OCI-LY1 (cell line): ENCODE measurements at regions not wholly inside any gene's neighbourhood (a gene's known extent, or its start where the extent isn't known, plus 50 kb on each side); places are given as distances from the start of the nearest gene placed in this dataset.

ENCODE experiments used
- H2AFZ ChIP-seq: fragments of 200-600 bp; sonication (generic), shearing (Covaris generic); 2 replicates; pipeline ENCODE4 v1.6.0; 2014; ENCODE audit warnings: antibody characterized with exemption, mild to moderate bottlenecking, low read length
- H3F3A ChIP-seq: fragments of 200-600 bp; sonication (generic), shearing (Covaris generic); 2 replicates; pipeline ENCODE4 v1.6.0; 2014; ENCODE audit warnings: mild to moderate bottlenecking, antibody characterized with exemption, low read length, moderate library complexity; ENCODE audit not compliant: insufficient read depth
- H3K27ac ChIP-seq: fragments of 200-600 bp; sonication (generic); 2 replicates; pipeline ENCODE4 v1.5.1; 2014; ENCODE audit warnings: low read length, mixed run types, mild to moderate bottlenecking, low read depth; ENCODE audit not compliant: poor library complexity, severe bottlenecking
- H3K27me3 ChIP-seq: fragments of 200-600 bp; sonication (generic); 2 replicates; pipeline ENCODE4 v1.6.0; 2014; ENCODE audit warnings: antibody characterized with exemption, mild to moderate bottlenecking, low read length, moderate library complexity; ENCODE audit not compliant: insufficient read depth
- H3K36me3 ChIP-seq: fragments of 200-600 bp; sonication (generic); 2 replicates; pipeline ENCODE4 v1.6.1; 2014; ENCODE audit warnings: mild to moderate bottlenecking, antibody characterized with exemption, low read length, moderate library complexity, mixed read lengths; ENCODE audit not compliant: insufficient read depth
- H3K4me1 ChIP-seq: fragments of 200-600 bp; sonication (generic); 2 replicates; pipeline ENCODE4 v1.5.1; 2014; ENCODE audit warnings: mild to moderate bottlenecking, low read length, moderate library complexity; ENCODE audit not compliant: insufficient read depth, severe bottlenecking
- H3K4me2 ChIP-seq: fragments of 200-600 bp; sonication (generic), shearing (Covaris generic); 2 replicates; pipeline ENCODE4 v1.6.1; 2014; ENCODE audit warnings: low read length
- H3K4me3 ChIP-seq: fragments of 200-600 bp; sonication (generic); 2 replicates; pipeline ENCODE4 v1.5.1; 2014; ENCODE audit warnings: low read length, low read depth, mild to moderate bottlenecking, mixed read lengths; ENCODE audit not compliant: poor library complexity, severe bottlenecking
- H3K79me2 ChIP-seq: fragments of 200-600 bp; shearing (Covaris generic); 2 replicates; pipeline ENCODE4 v1.6.1; 2016; ENCODE audit warnings: mixed run types, low read length, mixed read lengths; ENCODE audit not compliant: insufficient read depth
- H3K9ac ChIP-seq: fragments of 200-600 bp; sonication (generic), shearing (Covaris generic); 2 replicates; pipeline ENCODE4 v1.6.1; 2014; ENCODE audit warnings: mild to moderate bottlenecking, low read length, mixed read lengths
- H3K9me2 ChIP-seq: fragments of 200-600 bp; sonication (generic), shearing (Covaris generic); 2 replicates; pipeline ENCODE4 v1.6.1; 2014; ENCODE audit warnings: low read depth, mild to moderate bottlenecking, low read length, mixed read lengths
- H3K9me3 ChIP-seq: fragments of 200-600 bp; shearing (Covaris generic); 2 replicates; pipeline ENCODE4 v1.6.1; 2014; ENCODE audit warnings: low read length, mixed read lengths
- H4K20me1 ChIP-seq: fragments of 200-600 bp; sonication (generic), shearing (Covaris generic); 2 replicates; pipeline ENCODE4 v1.6.0; 2016; ENCODE audit warnings: mild to moderate bottlenecking, low read length; ENCODE audit not compliant: insufficient read depth
- EZH2 ChIP-seq: fragments of 200-600 bp; sonication (generic), shearing (Covaris generic); IDR thresholded peaks from 2 replicates; pipeline ENCODE4 v1.8.0; 2017; ENCODE audit warnings: borderline replicate concordance, mixed run types, mild to moderate bottlenecking, antibody characterized with exemption, low read length, moderate library complexity, mixed read lengths
- TF ChIP-seq, protein P1 (sequence below): fragments of 200-600 bp; sonication (generic), shearing (Covaris generic); IDR thresholded peaks from 2 replicates; pipeline ENCODE4 v1.5.1; 2017; ENCODE audit warnings: mild to moderate bottlenecking, antibody characterized with exemption, low read length, moderate library complexity, mixed read lengths

DNA sequence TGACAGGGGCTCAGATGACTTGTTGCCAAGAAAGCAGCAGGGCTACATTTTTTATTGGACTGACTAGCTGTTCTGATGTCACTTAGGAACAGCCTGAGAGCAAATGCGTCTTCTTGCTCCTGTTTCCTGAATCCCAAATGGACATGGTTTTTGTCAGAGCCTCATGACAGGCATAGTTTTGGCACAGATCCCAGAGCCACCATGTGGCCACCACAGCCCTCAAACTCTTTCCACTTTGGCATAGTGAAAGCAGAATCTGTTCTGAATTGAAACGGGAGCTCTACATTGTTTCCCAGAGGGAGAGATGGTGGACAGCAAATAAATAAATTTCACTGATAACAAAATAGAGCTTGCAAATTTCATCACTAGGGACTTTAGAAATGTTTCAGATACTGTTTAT, 222.2 kb downstream of the C11orf87 start:
- no peaks in the 10 kb centered on the region for H3K79me2 ChIP-seq
- no peak for TF ChIP-seq EZH2
- TF ChIP-seq, protein P1, sequence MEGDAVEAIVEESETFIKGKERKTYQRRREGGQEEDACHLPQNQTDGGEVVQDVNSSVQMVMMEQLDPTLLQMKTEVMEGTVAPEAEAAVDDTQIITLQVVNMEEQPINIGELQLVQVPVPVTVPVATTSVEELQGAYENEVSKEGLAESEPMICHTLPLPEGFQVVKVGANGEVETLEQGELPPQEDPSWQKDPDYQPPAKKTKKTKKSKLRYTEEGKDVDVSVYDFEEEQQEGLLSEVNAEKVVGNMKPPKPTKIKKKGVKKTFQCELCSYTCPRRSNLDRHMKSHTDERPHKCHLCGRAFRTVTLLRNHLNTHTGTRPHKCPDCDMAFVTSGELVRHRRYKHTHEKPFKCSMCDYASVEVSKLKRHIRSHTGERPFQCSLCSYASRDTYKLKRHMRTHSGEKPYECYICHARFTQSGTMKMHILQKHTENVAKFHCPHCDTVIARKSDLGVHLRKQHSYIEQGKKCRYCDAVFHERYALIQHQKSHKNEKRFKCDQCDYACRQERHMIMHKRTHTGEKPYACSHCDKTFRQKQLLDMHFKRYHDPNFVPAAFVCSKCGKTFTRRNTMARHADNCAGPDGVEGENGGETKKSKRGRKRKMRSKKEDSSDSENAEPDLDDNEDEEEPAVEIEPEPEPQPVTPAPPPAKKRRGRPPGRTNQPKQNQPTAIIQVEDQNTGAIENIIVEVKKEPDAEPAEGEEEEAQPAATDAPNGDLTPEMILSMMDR: no peak
- H3K4me3 ChIP-seq: no peak overlapping the region
- H3K4me1 ChIP-seq: no peaks in the 10 kb centered on the region
- no peak overlapping the region for H3K27ac ChIP-seq
- no peaks in the 10 kb centered on the region for H3F3A ChIP-seq
- H3K9me2 ChIP-seq: no peaks in the 10 kb centered on the region
- no peaks in the 10 kb centered on the region for H3K36me3 ChIP-seq
- no peak overlapping the region for H2AFZ ChIP-seq
- no peak overlapping the region for H3K9ac ChIP-seq
- no peaks in the 10 kb centered on the region for H3K9me3 ChIP-seq
- no peak overlapping the region for H3K4me2 ChIP-seq
- H4K20me1 ChIP-seq: no peaks in the 10 kb centered on the region; the same call in 1 of the 2 replicates
- no peaks in the 10 kb centered on the region for H3K27me3 ChIP-seq

DNA sequence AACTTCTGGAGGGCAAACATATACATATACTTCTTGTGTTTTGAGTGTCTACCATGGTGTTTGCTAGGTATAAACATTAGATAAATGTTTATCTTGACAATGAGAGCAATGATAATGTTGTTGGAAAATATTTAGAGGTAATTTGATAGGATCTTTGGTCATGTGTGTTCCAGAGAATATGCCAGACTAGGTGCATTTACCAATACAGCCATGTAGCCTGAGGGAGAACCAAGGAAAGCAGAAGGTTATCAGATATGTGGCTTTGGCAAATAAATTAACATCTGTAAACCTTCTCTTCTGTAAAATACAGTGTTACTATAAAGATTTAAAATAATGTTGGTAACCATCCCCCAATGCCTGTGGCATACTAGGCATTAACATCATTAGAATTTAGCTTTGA, 226.8 kb downstream of the C11orf87 start:
- no peaks in the 10 kb centered on the region for H3F3A ChIP-seq
- no peaks in the 10 kb centered on the region for H3K27me3 ChIP-seq
- H3K79me2 ChIP-seq: no peaks in the 10 kb centered on the region
- H3K9me3 ChIP-seq: no peaks in the 10 kb centered on the region
- no peaks in the 10 kb centered on the region for H3K9me2 ChIP-seq
- no peaks in the 10 kb centered on the region for H3K36me3 ChIP-seq
- no peak overlapping the region for H2AFZ ChIP-seq
- no peaks in the 10 kb centered on the region for H4K20me1 ChIP-seq
- H3K9ac ChIP-seq: no peak overlapping the region
- no peak overlapping the region for H3K4me2 ChIP-seq
- H3K4me1 ChIP-seq: no peaks in the 10 kb centered on the region
- H3K4me3 ChIP-seq: no peak overlapping the region
- H3K27ac ChIP-seq: no peak overlapping the region
- TF ChIP-seq EZH2: no peak

DNA sequence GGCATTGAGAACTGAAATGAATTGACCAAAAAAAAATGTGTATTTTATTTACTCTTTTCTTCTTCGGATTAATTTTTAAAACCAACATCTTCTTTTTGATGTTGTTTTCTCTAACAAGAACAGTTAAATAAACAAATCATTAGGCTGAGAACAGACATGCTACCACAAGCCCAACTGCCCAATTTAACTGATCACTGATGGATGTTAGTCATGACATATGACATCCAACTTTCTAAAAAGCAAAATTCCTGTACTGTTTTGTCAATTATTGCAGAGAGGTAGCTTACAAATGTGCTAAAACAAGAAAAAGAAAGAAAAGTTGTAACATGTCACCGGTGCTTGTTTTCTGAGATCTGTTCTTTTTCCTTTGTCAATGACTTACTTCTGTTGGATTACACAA, 232.1 kb downstream of the C11orf87 start:
- H3K4me2 ChIP-seq: no peak overlapping the region
- H3F3A ChIP-seq: no peaks in the 10 kb centered on the region
- no peaks in the 10 kb centered on the region for H3K27me3 ChIP-seq
- no peak overlapping the region for H2AFZ ChIP-seq
- no peak overlapping the region for H3K9ac ChIP-seq
- no peak overlapping the region for H3K4me3 ChIP-seq
- no peaks in the 10 kb centered on the region for H3K79me2 ChIP-seq
- H3K36me3 ChIP-seq: no peaks in the 10 kb centered on the region
- no peaks in the 10 kb centered on the region for H4K20me1 ChIP-seq
- TF ChIP-seq, protein P1: no peak
- TF ChIP-seq EZH2: no peak
- no peaks in the 10 kb centered on the region for H3K4me1 ChIP-seq
- no peaks in the 10 kb centered on the region for H3K9me3 ChIP-seq
- no peak overlapping the region for H3K27ac ChIP-seq
- H3K9me2 ChIP-seq: no peaks in the 10 kb centered on the region

DNA sequence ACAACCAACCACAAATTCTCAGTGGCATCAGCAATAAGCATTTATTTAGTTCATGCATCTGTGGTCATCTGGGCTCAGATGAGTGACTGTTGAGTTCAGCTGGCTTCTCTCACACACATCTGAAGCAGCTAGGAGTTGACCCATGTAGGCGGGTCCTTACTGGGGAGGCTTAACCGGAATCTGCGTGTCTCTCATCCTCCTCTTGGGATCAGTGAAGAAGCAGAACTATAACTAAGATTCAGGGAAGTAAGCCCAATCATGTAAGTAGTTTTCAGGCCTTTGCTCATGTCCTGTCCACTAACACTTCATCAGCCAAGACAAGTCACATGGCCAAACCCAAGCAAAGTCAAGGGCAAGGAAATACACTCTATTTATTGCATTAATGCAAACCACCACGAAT, 236.2 kb downstream of the C11orf87 start:
- no peaks in the 10 kb centered on the region for H3K9me2 ChIP-seq
- H4K20me1 ChIP-seq: no peaks in the 10 kb centered on the region
- TF ChIP-seq EZH2: no peak
- TF ChIP-seq, protein P1: no peak

More for the DNA sequence above, 236.2 kb downstream of the C11orf87 start:
- Histone ChIP-seq H3K9me3 (no peaks in the 10 kb centered on the region), H2AFZ (no peak overlapping the region), H3F3A (no peaks in the 10 kb centered on the region), H3K27ac (no peak overlapping the region), H3K36me3 (no peaks in the 10 kb centered on the region), H3K4me1 (no peaks in the 10 kb centered on the region), H3K4me2 (no peak overlapping the region), H3K27me3 (no peaks in the 10 kb centered on the region), H3K9ac (no peak overlapping the region), H3K4me3 (no peak overlapping the region), H3K79me2 (no peaks in the 10 kb centered on the region)
